ENCODE measurements at regions not wholly inside any gene's neighbourhood (a gene's known extent, or its start where the extent isn't known, plus 50 kb on each side); places are given as distances from the start of the nearest gene placed in this dataset.

DNA sequence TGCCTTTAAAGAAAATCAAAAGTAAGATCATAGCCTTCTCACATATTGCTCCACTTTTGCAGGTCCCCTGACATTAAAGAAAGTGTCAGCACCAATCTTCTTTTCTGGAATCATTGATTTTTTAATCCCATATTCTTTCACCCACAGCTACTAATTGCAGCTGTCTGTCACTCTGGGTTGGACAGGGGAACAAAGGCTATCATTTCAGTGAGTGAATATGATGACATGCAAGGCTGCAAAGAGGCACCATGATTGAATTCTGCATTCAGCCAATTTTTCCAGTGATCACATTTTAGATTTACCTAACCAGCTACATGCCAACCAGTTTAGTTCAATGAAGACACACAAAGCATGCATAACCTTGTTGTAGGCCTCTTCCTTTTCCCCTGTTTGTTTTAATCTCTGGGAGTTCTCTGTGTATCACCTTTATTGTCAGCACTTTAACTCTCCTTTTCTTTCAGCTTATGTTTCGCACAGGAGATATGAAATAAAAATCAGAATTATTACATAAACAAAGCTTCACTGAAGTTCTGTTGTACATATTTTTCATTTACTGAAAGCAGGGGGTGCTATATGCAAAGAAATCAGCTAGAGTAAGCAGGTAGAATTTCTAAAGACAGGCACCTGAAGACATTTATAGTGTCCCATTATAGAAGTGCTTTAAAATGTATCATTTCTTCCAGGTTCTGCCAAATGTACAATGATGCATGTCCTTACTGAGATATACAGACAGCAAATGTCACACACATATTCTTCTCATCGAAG is 584.8 kb downstream of the PLA2G4A start:
- TF ChIP-seq, protein P1, sequence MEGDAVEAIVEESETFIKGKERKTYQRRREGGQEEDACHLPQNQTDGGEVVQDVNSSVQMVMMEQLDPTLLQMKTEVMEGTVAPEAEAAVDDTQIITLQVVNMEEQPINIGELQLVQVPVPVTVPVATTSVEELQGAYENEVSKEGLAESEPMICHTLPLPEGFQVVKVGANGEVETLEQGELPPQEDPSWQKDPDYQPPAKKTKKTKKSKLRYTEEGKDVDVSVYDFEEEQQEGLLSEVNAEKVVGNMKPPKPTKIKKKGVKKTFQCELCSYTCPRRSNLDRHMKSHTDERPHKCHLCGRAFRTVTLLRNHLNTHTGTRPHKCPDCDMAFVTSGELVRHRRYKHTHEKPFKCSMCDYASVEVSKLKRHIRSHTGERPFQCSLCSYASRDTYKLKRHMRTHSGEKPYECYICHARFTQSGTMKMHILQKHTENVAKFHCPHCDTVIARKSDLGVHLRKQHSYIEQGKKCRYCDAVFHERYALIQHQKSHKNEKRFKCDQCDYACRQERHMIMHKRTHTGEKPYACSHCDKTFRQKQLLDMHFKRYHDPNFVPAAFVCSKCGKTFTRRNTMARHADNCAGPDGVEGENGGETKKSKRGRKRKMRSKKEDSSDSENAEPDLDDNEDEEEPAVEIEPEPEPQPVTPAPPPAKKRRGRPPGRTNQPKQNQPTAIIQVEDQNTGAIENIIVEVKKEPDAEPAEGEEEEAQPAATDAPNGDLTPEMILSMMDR (IDR thresholded peaks at IDR 0.05; ENCODE audit: low read depth, low read length) = no peak
- H3K4me3 ChIP-seq (ENCODE audit: low read depth, low read length) = no peak overlapping the region

GRCh38 chr1:187415065-187415464 is 586.3 kb downstream of the PLA2G4A start:
- H3K4me3 ChIP-seq (ENCODE audit: low read depth, low read length) = no peak overlapping the region
- TF ChIP-seq, protein P1 (IDR thresholded peaks at IDR 0.05; ENCODE audit: low read depth, low read length) = no peak

DNA sequence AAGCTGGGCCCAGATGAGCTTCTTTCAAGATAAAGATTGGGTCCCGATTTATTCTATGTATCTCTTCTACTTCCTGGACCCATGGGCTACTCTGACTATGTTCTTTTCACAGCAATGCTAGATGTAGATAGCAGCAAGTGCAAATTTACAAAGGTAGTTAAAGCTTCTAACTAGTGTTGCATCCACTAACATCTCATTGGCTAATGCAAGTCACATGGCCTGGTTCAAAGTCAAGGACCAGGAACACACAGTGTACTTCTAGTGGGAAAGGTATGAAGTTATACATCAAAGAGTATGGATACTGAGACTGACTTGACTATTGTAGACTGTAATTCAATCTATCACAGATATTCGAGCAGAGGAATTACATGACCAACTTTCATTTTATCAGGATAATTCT is 588.8 kb downstream of the PLA2G4A start:
- TF ChIP-seq, protein P1 (IDR thresholded peaks at IDR 0.05; ENCODE audit: low read depth, low read length) = no peak
- no peak overlapping the region for H3K4me3 ChIP-seq (ENCODE audit: low read depth, low read length)

DNA sequence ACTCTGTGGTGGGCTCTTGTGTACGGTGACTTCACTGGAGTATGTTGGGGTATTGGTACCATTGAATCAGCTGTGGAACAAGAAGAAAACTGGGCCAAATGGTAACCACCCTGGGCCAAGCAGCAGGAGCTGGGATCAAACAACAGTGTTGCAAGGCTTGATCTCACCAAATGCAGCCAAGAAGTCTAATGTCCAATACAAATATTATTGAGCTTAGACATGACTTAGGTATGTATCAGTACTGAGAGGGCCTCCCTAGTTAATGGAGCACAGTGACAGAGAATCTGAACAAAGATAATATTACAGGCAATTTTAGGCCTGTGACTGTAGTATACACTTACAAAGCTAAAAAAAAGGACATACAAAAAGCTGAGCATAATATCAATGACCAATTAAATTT is 604.8 kb downstream of the PLA2G4A start:
- TF ChIP-seq, protein P1 (IDR thresholded peaks at IDR 0.05; ENCODE audit: low read depth, low read length) = no peak
- no peak overlapping the region for H3K4me3 ChIP-seq (ENCODE audit: low read depth, low read length)

- no peak overlapping the region for H3K4me3 ChIP-seq (ENCODE audit: low read depth, low read length)
- TF ChIP-seq, protein P1 (IDR thresholded peaks at IDR 0.05; ENCODE audit: low read depth, low read length) = no peak
Observed at GRCh38 chr1:187442603-187443002, 613.9 kb downstream of the PLA2G4A start.

DNA sequence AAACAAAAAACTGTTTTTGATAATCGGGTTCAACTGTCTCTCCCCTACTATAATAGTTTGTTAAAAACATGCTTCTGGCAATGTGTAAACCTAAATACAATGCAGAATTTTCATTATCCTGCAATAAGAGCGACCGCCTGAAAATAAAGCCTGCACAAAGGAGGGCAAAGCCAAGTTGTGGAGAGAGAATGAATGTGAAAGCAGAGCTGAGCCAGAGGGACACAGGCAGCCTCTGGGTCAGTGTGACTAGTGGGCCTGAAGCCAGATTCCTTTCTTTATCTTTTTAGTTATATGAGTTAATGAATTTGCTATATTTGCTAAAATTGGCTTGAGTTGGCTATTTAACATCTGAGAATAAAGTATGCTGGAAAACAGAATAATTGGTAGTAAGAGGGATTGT is 615.2 kb downstream of the PLA2G4A start:
- no peak overlapping the region for H3K4me3 ChIP-seq (ENCODE audit: low read depth, low read length)
- TF ChIP-seq, protein P1 (IDR thresholded peaks at IDR 0.05; ENCODE audit: low read depth, low read length) = no peak

GRCh38 chr1:187445066-187445465 is 616.3 kb downstream of the PLA2G4A start:
- TF ChIP-seq, protein P1 (IDR thresholded peaks at IDR 0.05; ENCODE audit: low read depth, low read length) = no peak
- no peak overlapping the region for H3K4me3 ChIP-seq (ENCODE audit: low read depth, low read length)

Data from WI38 (cell line).